GM18498 (cell line): ENCODE measurements at regions not wholly inside any gene's neighbourhood (a gene's known extent, or its start where the extent isn't known, plus 50 kb on each side); places are given as distances from the start of the nearest gene placed in this dataset.

Experiments used
- ATAC-seq: cut with Tn5 transposase; IDR thresholded peaks from one replicate; pipeline ENCODE4 v1.9.1; 2021; ENCODE audit warnings: mild to moderate bottlenecking, moderate library complexity; ENCODE audit not compliant: unreplicated experiment

DNA sequence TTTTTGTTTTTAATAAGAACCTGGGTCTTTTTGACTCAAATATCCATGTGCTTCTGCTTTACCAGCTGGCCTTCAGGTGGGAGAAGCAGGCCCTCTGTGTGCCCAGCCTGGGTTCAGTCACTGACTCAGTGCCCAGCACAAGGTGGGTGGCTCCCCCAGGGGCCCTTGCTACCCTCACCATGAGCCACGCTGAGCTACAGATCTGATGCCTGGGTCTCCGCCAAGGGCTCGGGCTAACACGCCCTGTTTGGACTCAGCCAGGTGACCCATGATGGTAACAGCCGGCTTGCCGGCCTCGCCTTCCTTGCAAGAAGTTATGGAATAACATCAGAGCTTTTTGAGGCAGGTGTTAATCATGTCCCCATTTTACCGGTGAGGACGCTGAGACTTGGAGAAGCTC is 109.5 kb upstream of the NLRP1 start:
- ATAC-seq: no peak

DNA sequence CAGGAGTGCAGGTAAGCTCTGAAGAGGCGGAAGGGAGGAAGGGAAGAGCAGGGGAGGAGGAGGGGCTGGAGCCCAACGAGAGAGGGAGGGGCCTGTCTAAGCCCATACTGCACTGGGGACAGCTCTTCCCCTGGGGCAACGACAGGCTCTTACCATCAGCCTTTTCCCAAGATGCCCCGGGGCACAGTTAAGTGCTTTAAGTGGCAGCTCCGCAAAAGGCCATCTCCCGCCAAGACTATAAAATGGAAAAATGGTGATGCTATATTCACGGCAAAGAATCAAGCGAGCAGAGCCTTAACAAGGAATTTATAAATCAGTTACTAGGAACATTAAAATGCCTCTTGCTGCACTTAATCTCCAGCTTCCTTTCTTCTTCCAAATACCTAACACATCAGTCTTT is 110.2 kb upstream of the NLRP1 start:
- no peak for ATAC-seq

DNA sequence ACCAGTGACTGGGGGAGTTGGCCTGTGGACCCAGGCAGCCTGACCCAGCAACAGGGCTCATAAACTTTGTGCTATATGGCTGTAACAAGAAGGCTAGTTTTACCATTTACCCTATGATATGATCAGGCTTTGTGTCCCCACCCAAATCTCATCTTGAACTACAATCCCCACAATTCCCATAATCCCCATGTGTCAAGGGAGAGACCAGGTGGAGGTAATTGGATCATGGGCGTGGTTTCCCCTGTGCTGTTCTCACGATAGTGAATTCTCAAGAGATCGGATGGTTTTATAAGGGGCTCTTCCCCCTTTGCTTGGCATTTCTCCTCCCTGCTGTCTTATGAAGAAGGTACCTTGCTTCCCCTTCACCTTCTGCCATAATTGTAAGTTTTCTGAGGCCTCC is 111.2 kb upstream of the NLRP1 start:
- no peak for ATAC-seq

DNA sequence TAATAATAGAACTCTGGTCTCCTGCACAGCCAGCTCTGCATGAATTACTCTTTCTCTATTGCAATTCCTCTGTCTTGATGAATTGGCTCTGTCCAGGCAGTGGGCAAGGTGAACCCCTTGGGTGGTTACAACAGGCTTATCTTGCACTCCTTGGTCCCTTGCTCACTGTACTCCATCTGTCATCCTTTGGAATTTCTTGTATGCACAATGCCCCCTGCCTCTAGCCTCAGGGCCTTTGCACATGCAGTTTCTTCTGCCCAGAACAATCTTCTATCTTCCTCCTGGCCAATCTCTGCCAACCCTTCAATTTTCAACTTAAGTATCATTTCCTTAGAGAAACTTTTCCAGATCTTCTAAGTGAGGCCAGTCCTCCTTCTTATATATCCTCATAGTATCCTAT is 114.7 kb upstream of the NLRP1 start:
- no peak for ATAC-seq

DNA sequence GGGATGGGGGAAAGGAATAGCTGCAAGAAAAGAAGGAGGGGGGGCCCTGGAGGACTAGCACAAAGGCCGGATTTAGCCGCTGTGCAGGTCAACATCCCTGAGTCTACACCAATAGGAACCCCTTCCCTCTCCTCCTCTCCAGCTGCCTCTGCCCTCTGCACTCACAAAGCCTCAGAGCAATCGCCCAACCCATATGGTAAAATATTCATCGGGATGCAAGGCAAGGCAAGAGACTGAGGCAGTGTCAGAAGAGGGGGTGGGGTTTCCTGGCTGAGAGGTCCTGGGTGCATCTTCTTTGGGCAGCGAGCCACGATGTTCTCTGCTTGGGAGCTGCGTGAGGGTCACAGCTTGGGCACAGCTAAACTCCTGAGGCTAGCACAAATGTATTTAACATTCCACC is 115.5 kb upstream of the NLRP1 start:
- ATAC-seq: no peak

DNA sequence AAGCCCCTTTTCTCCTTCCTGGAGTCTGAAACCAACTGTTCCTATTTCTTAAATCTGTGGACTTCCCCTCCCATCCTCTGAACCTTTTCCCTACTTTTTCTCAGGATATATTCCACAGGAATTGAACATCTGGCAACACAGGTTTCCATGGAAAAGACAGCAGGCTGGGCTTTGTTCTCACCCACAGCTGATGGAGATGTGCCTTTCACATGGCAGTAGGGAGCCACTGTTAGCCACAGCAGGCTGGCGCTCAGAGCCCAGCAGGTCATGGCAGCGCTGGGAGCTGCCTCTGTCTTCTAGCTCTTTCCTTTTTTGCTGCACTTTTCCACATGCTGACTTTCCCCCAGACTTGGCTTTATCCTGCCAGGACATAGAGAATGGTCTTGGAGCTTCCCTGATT is 116.4 kb upstream of the NLRP1 start:
- ATAC-seq: no peak

DNA sequence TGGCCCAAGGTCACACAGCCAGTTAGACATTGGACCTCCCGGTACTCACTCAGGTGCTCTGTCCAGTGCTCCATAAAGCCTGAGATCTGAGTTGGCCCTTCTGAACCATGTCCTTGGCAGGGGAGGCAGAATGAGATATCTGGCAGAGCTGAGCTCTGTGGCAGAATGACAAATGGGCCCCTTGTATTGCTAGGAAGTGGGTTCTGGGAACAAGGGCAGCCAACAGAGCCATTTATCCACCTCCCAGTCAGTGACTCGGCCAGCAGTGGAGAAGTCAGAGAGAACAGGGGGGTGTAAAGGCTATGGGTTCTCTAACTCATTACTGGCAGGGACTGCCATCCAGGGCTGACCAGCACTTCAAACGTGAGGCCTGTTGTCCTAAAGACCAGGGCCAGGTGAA is 117.1 kb upstream of the NLRP1 start:
- no peak for ATAC-seq

DNA sequence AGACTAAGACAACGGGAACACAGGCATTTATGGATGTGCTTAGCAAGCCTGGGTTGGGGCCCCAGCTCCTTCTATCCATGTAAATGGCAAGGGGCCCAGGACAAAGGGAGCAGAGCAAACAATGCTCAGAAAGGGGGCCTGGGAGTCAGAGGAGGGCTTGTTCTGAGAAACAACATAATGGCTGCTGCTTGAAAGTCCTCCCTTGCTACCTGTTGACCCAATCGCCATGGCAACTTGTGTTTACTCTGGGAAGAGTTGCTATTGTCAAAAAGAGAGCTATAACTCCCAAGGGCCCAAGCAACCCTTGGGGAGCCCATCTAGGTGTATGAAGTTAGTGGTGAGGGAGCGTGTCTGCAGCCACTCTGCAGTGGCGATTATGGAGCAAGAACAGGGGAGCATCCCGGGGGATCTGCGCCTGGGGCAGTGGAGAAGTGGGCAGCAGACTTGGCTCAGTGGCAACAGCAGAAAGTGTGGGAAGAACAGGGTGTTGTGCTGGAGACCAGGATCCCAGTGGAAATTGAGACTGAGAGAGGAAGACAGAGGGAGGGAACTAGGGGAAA is 118.7 kb upstream of the NLRP1 start:
- ATAC-seq: no peak

DNA sequence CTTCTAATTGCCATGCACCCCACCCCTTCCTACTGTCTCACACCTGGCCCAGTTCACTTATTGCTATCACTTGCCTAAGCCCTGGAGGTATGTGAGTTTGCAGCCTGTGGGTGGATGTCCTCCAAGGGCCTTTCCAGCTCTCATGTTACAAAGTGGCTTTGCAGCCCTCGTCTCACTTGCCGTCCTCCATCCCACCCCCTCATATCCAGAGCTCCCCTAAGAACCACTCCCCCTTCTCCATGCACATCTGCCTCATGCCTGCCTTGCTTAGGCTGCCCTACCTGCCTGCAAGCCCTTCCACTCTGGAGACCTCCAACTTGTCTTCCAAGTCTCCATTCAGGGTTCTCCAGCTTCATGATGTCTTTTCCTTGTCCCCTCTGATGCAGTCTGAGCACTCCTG is 119.4 kb upstream of the NLRP1 start:
- no peak for ATAC-seq

DNA sequence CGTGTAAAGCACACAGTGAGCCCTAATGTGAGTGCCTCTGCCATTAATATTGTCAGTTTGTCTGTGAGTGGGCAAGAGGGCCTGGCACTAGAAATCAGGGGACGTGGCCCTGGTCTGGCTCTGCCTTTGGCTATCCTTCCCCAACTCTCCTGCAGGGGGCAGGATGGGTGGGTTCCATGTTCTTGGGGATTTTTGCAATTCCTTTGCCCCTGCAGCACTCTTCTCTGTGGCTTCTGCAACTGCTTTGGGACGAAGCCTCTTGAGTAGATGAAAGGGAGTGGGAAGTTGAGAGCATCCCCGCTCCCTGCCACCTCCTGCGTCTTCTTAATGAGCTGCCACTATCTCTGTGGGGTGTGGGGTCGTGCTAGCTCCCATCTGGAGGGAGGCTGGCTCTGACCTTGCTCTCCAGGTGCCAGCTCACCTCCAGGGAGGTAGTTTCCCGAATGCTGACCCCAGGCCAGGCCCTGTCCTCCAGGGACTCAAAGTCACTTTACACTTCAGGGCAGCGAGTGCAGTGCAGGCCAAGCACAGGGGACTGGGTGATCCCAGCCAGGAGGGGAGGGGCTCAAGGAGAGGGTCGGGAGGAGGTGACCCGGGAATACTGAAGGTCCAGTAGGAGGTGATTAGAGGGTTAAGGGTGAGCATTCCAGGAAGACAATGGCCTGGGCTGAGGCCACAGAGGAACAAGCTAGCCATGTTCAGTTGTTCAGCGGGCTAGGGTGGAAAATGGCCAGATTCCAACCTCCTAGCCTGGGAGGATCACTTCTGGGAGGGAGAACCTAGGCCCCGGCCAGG is 121.0 kb upstream of the NLRP1 start:
- ATAC-seq: no peak

DNA sequence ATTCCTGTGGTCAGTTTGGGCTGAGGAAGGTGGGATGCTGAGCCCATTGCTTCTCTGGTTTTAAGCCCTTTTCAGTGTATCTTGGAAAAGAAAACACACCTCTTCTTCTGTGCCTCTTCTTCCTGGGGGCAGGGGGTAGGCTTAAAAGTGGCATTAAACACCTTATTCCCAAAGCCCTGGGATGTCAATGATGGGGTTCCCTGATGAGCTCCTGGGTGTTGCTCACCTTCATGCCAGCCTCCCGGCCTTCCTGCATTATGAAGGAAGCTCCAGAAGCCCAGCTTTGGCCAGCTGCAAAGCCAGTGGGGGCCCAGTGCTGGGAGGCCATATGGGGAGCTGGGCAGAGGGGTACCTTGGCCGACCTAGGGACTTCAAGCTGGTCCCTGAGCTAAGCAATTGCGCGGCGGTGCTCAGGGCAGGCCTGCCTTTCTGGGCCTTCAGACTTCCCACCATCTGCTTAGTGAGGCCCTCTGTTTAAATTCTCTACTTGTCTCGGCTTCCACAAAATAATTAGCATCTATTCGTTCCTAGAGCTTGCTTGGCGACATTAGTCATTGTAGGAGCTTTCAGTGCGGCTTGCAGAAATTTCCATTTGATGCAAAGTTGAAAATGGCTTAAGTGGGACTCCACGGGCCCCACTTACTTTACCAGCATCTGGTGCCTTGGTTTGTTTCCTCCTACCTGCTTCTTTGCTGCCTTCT is 121.7 kb upstream of the NLRP1 start:
- no peak for ATAC-seq

DNA sequence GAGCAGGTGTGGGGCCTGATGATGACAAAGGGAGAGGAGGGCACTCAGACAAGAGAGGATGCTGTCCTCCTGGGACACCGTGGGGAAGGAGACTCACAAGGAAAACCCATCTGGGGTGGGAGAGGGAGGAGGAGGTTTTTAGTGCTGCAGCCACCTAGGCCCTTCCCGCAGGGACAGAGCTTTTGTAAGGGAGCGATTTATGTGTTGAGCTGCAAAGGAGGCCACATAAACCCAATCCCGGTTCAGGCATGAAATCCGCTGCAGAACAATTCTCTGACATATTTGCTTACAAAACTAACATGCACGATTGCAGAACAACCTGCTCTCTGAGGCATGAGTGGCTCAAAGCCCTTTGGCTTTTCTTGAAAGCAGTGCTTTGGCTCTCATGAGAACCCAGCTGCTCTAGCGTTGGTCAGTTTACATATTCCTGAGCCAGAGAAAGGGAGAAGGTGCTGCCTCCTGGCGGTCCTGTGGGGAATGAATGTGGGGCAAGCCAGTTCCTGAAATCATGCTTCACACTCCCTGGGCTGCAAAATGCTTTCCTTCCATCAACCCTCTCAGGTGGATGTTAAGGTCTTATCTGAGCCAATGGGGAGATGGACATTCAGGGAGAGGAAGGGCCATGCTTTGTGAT is 122.4 kb upstream of the NLRP1 start:
- ATAC-seq: no peak

DNA sequence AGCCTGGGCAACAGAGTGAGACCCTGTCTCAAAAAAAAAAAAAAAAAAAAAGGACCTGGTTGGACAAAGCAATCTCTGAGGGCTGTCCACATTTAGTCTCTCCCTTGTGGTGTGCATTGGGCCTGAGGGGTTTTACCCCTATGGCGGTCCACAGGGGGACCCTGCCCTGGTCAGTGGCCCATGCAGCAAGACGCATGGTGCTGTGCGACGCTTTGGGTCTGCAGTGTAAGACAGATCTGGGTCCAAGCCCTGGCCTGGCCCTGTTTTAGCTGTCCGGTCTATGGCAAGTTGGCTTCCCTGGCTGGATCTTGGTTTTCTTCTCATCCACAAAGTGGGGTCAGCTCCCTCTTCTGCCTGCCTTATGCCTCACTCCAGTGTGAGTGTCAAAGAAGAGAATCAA is 123.2 kb upstream of the NLRP1 start:
- ATAC-seq: no peak

DNA sequence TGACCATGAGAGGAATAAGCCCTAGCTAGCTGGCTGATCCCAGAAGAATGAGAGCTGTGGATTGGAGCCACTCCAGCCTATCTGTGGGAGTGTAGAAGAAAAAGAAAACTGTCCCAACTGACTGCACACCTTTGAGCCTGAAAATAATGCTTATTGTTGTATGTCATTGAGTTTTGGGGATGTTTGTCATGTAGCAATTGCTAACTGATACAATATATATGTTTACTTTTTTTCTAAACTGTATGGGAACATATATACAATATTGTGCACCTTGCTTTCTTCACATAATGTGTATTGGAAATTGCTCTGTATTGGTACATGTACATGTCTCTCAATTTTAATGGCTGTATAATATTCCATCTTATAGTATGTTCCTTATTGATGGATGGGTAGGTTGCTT is 124.0 kb upstream of the NLRP1 start:
- ATAC-seq: no peak

DNA sequence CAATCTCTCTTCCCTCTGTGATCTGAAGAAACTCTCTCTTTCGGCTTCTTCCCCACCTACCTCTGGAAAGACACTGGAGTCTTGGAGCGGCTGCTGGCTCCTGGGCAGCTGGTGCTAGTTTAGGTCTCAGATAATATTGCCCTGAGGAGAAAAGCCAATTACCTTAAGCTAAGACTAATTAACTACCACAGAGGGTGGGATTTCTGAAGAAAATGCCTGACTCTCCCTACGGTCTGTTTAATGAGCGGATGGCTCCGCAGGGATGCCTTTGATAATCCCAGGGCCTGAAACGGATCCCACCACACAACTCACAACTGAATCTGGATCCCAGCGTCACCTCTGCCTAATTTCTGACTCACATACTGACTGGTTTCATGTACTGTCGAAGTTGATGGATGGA is 127.0 kb upstream of the NLRP1 start:
- ATAC-seq: no peak

DNA sequence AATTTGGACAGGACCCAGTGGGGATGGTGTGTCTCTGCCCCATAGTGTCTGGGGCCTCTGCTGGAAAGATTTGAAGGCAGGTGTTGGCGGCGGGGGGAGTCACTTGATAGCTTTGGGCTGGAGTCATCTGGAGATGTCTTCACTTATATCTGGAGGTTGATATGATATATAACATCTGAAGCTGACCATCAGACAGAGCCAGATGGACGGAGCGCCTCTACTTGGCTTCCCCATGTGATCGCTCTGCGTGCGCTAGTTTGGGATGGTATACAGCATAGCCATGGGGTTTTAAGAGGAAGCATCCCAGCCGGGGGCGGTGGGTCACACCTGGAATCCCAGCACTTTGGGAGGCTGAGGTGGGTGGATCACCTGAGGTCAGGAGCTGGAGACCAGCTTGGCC is 130.7 kb upstream of the NLRP1 start:
- no peak for ATAC-seq

DNA sequence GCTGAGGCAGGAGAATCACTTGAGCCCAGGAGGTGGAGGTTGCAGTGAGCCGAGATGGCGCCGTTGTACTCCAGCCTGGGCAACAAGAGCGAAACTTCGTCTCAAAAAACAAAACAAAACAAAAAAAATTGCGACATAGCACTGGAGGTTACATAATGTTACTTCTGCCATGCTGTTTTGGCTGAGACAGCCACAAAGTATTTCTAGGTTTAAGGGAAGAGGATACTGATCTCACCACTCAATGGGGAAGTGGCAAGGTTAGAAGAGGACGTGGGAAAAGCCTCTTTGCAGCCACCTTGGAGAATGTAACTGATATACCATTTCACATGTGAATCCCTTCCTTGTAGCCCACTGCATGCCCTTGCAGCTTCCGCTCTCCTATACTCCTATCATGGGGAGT is 131.2 kb upstream of the NLRP1 start:
- no peak for ATAC-seq

DNA sequence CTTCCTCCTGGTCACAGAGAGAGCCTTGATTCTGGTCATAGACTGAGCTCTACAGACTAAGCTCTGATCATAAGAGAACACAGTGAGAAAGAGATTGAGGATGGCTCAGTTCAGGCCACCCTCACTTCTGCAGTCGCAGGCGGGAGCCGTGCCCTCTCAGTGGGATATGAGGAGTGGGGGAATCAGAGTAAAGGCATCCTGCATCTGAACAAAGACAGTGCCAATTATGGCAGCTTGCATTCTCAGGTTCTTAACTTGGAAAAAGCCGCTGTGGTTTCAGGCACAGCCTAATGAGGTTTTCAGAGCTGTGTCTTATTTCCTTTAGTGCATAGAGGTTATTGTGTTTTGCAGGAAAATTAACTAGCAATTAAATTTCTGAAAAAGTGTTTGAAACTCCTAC is 134.4 kb upstream of the NLRP1 start:
- ATAC-seq: no peak

DNA sequence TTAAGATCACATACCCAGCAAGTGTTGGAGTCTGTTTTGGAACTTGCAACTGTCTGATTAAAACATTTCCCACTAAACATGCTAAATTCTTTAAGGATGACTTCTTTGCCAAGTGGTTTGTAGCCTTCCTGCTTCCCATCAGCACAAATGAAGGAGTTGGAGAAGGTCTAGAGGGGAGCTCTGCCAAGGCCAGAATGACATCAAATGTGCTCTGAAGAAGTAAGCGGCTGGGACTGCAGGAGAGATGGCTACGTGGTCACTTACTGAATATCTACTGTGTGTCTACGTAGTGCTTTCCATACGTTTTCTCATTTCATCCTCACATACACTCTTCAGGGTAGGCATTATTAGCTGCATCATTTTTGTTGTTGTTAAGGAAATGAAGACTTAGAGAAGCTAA is 135.7 kb upstream of the NLRP1 start:
- ATAC-seq: no peak

DNA sequence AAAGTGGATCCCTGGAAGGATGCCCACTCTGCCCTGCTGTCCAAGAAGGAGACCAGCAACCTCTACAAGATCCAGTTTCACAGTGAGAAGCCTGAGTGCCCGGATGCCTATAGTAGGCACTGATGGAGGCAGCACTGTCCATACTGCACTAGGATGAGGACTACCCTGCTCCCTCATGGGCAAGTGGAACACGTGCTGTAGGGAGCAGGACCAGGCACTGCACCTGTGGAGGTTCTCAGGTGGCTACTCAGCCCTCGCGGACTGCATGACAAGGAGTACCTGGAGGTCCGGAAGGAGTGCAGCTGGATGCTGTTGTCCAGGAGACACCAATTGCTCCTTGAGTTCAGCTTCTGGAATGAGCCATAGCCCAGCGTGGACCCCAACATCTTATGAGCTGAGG is 146.1 kb upstream of the NLRP1 start:
- no peak for ATAC-seq

DNA sequence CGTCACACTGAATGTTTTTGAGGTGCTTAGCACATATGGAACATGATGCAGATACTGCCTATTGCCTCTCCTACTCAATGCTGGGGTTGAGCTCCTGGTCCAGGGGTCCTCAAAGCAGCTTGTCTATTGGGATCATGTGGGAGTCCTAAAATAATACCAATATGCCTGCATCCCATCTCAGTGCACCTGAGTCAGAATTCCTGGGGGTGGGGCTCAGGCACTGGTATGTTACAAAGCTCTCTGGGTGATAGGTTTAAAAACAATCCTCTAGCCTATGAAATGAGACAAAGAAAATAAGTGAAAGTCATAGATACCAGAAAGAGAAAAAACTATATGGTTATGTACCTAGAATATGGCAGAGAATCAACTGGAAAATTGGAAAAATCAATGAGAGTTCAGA is 156.6 kb upstream of the NLRP1 start:
- ATAC-seq: no peak

DNA sequence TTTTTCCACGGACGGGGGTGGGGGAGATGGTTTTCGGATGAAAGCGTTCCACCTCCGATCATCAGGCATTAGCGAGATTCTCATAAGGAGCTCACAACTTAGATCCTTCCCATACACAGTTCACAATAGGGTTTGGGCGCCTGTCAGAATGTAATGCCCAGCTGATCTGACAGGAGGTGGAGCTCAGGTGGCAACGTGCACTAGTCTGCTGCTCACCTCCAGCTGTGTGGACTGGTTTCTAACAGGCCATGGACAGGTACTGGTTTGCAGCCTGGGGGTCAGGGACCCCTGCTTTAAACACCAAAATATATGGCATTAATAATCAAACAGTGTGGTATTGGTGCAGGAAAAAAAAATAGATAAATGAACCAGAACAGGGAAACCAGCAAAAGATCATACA is 157.5 kb upstream of the NLRP1 start:
- ATAC-seq: no peak
